Esophagus squamous epithelium (tissue), 5 donors: ENCODE measurements at regions not wholly inside any gene's neighbourhood (a gene's known extent, or its start where the extent isn't known, plus 50 kb on each side); places are given as distances from the start of the nearest gene placed in this dataset.

Experiments
- DNase-seq: peaks from one replicate; lab custom pipeline; 2025; lab: John Stamatoyannopoulos, UW
- H3K27ac ChIP-seq, 4 donors: fragments of 200-600 bp; sonication (generic); one replicate each; pipeline ENCODE4 v1.5.1; 2016 to 2019; ENCODE audit warnings: mild to moderate bottlenecking in 1 of 4
- H3K27me3 ChIP-seq, 4 donors: fragments of 200-600 bp; sonication (generic); 1 replicate in 3 of 4; 2 replicates in 1 of 4; pipeline versions ENCODE4 v1.5.1 to v1.6.0; 2017 to 2021; ENCODE audit warnings: antibody characterized with exemption in 1 of 4
- H3K36me3 ChIP-seq, 3 donors: fragments of 200-600 bp; sonication (generic); one replicate each; pipeline ENCODE4 v1.5.1; 2016 to 2019
- H3K4me1 ChIP-seq, 3 donors: fragments of 200-600 bp; sonication (generic); one replicate each; pipeline ENCODE4 v1.5.1; 2017 to 2019
- H3K4me3 ChIP-seq, 4 donors: fragments of 200-600 bp; sonication (generic); 1 replicate in 3 of 4; 2 replicates in 1 of 4; pipeline ENCODE4 v1.5.1; 2016 to 2019; ENCODE audit warnings: mild to moderate bottlenecking in 2 of 4, moderate library complexity in 1 of 4
- H3K9me3 ChIP-seq, 3 donors: fragments of 200-600 bp; sonication (generic); one replicate each; pipeline ENCODE4 v1.5.1; 2016 to 2019
- CTCF ChIP-seq, 6 experiments: fragments of 450-650 bp in 4 of 6; fragments of 200-600 bp in 2 of 6; sonication (generic) in 2 of 6; IDR thresholded peaks; one replicate each; pipeline ENCODE4 v1.5.1; 2016 to 2019; ENCODE audit warnings: antibody characterized with exemption in 6 of 6, mild to moderate bottlenecking in 4 of 6, moderate library complexity in 4 of 6
- POLR2A ChIP-seq, 4 donors: fragments of 450-650 bp; IDR thresholded peaks; one replicate each; pipeline ENCODE4 v1.6.1; 2017; ENCODE audit warnings: antibody characterized with exemption in 4 of 4, mild to moderate bottlenecking in 4 of 4, moderate library complexity in 3 of 4
- WGBS, 2 donors: methylation state at CpG; one replicate each; pipeline ENCODE4 v1.1.5; 2018; 5-methylcytosine and 5-hydroxymethylcytosine counted together
- intact Hi-C: fragments of 100-400 bp; cut with DNase I; formaldehyde crosslinking; loops from one replicate; pipeline ENCODE4 v1.15.0; 2022
- donor health status: DM: yes; HTN: yes; CAD: no.

DNA sequence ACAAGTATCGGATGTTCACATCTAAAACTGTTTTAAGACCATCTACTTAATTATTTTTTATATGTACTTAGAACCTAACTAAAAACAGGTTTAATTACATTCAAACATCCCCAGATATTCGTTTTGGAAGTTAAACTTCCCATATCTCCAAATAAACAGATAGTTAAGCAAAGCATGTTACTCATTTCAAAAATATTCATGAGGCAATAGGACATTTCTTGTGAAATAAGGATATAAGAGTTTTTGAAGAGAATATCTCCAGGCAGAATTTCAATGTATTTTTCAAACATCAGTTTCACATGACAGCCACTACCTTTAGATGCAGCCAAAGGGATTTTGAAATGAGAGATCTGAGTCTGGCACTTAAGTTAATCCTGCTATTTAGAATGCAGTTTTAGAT lies 697.5 kb downstream of the SLITRK1 start:
- TF ChIP-seq CTCF (IDR thresholded peaks at IDR 0.05) (no peak), POLR2A (IDR thresholded peaks at IDR 0.05) (no peak)
- Histone ChIP-seq H3K27ac (no peak overlapping the region), H3K4me1 (no peaks in the 10 kb centered on the region), H3K4me3 (no peak overlapping the region), H3K36me3 (no peaks in the 10 kb centered on the region), H3K9me3 (peaks cover 0 to 13% (median 0%) of the 10 kb centered on the region in 3 donors), H3K27me3 (no peaks in the 10 kb centered on the region)
- 49 to 59% methylated on average over 2 of the region's 2 CpGs for WGBS, 2 donors
- intact Hi-C loops: no loop called here
- DNase-seq: no peak

DNA sequence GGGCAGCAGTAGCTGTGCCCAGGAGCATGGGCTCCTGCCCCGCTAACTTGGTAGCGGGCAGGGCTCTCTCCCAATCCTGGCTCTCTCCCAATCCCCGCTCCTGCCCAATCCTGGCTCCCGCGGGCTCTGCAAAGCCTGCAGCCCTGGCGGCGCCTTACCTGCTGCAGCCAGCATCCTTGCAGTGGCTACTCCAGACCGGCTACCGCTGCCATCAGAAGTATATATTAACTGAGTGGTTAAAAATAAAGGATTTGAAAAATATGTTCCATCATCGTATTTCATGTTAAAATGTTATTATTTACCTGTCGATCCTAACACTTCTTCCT lies 698.2 kb downstream of the SLITRK1 start:
- Histone ChIP-seq H3K4me1 (no peaks in the 10 kb centered on the region), H3K9me3 (peaks cover 0 to 13% (median 0%) of the 10 kb centered on the region in 3 donors), H3K27ac (no peak overlapping the region), H3K36me3 (no peaks in the 10 kb centered on the region), H3K4me3 (no peak overlapping the region), H3K27me3 (no peaks in the 10 kb centered on the region)
- intact Hi-C loops: no loop called here
- 93 to 97% methylated on average over 9 to 11 of the region's 11 CpGs for WGBS, 2 donors
- DNase-seq: no peak
- TF ChIP-seq CTCF (IDR thresholded peaks at IDR 0.05) (no peak), POLR2A (IDR thresholded peaks at IDR 0.05) (no peak)

DNA sequence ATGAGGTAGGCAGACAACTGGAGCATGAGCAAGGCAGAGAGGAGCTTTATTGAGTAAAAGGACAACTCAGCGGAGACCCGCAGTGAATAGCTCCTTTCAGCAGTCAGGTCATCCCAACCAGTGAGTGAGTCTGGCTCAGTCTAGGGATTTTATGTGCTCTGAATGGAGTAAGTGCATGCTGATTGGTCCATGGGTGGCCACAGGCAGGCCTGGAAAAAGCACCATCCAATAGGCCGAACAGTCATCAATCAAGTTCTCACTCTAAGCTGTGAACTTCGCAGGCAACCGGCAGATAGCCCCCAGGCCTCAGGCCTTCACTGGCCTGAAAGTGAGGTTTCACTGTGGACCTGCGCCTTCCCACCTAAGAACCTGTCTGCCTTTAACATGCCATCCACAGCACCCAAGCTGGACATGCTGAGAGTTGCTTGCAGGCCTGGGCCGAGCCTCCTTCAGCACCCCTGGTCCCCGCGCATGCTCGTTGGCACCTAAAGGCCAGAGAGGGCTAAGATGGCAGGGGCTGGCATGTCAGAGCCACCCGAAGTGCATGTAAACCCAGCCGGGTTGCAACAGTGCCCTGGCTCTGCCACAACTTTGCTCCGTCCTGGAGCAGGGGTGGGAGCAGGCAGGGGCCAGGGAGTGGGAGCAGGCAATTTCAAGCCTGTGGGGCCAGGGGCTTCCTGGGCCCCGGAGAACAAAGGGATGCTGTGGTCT lies 698.7 kb downstream of the SLITRK1 start:
- WGBS, 2 donors: 89 to 94% methylated on average over 4 to 5 of the region's 14 CpGs
- Histone ChIP-seq H3K27me3 (no peaks in the 10 kb centered on the region), H3K9me3 (peaks cover 0 to 13% (median 0%) of the 10 kb centered on the region in 3 donors), H3K4me3 (no peak overlapping the region), H3K4me1 (no peaks in the 10 kb centered on the region), H3K36me3 (no peaks in the 10 kb centered on the region), H3K27ac (no peak overlapping the region)
- TF ChIP-seq POLR2A (IDR thresholded peaks at IDR 0.05): no peak
- no peak for TF ChIP-seq CTCF (IDR thresholded peaks at IDR 0.05)
- DNase-seq: no peak
- intact Hi-C loops: no loop called here

GRCh38 chr13:83182845-83183244 lies 699.4 kb downstream of the SLITRK1 start:
- H3K27ac ChIP-seq: no peak overlapping the region
- DNase-seq: no peak
- H3K9me3 ChIP-seq: peaks cover 0 to 13% (median 0%) of the 10 kb centered on the region in 3 donors
- H3K27me3 ChIP-seq: no peaks in the 10 kb centered on the region
- WGBS, 2 donors: 78 to 83% methylated on average over 1 to 4 of the region's 8 CpGs
- TF ChIP-seq CTCF (IDR thresholded peaks at IDR 0.05): no peak
- TF ChIP-seq POLR2A (IDR thresholded peaks at IDR 0.05): no peak
- H3K4me3 ChIP-seq: no peak overlapping the region
- no peaks in the 10 kb centered on the region for H3K36me3 ChIP-seq
- intact Hi-C loops: no loop called here
- no peaks in the 10 kb centered on the region for H3K4me1 ChIP-seq

- Histone ChIP-seq H3K9me3 (no peaks in the 10 kb centered on the region), H3K27ac (no peak overlapping the region), H3K36me3 (no peaks in the 10 kb centered on the region), H3K27me3 (no peaks in the 10 kb centered on the region), H3K4me3 (no peak overlapping the region), H3K4me1 (no peaks in the 10 kb centered on the region)
- no peak for TF ChIP-seq POLR2A (IDR thresholded peaks at IDR 0.05)
- no peak for TF ChIP-seq CTCF (IDR thresholded peaks at IDR 0.05)
- intact Hi-C loops: no loop called here
- DNase-seq: no peak
- WGBS, 2 donors: 44 to 64% methylated on average over 1 of the region's 1 CpG
Observed at GRCh38 chr13:83178008-83178407, 704.3 kb downstream of the SLITRK1 start.
